BLaER1 (cell line): ENCODE measurements at regions not wholly inside any gene's neighbourhood (a gene's known extent, or its start where the extent isn't known, plus 50 kb on each side); places are given as distances from the start of the nearest gene placed in this dataset.
A peak's percentile ranks its signal among the peaks of the same experiment; 100 is the strongest.

Experiments used
- H3K27ac ChIP-seq: shearing (Covaris generic); formaldehyde crosslinking; 2 replicates; pipeline ENCODE4 v1.8.1; 2022
- H3K27me3 ChIP-seq: shearing (Covaris generic); formaldehyde crosslinking; 2 replicates; pipeline ENCODE4 v1.8.1; 2022
- H3K36me3 ChIP-seq: shearing (Covaris generic); formaldehyde crosslinking; 2 replicates; pipeline ENCODE4 v1.8.1; 2022
- H3K4me1 ChIP-seq: shearing (Covaris generic); formaldehyde crosslinking; 2 replicates; pipeline ENCODE4 v1.8.1; 2022
- H3K4me2 ChIP-seq: shearing (Covaris generic); formaldehyde crosslinking; 2 replicates; pipeline ENCODE4 v1.8.1; 2022
- H3K4me3 ChIP-seq: shearing (Covaris generic); formaldehyde crosslinking; 2 replicates; pipeline ENCODE4 v1.8.1; 2022
- H3K9ac ChIP-seq: shearing (Covaris generic); formaldehyde crosslinking; 2 replicates; pipeline ENCODE4 v1.8.1; 2022
- H3K9me3 ChIP-seq: shearing (Covaris generic); formaldehyde crosslinking; 2 replicates; pipeline ENCODE4 v1.8.1; 2022
- H4K20me1 ChIP-seq: shearing (Covaris generic); formaldehyde crosslinking; 2 replicates; pipeline ENCODE4 v1.8.1; 2022
- Cebpa-rat ChIP-seq: shearing (Covaris generic); IDR thresholded peaks from 2 replicates; pipeline ENCODE4 v1.8.1; 2022

- Histone ChIP-seq H4K20me1 (no peaks in the 10 kb centered on the region), H3K27me3 (no peaks in the 10 kb centered on the region), H3K9ac (no peak overlapping the region), H3K4me2 (no peak overlapping the region), H3K36me3 (no peaks in the 10 kb centered on the region), H3K4me3 (no peak overlapping the region), H3K27ac (no peak overlapping the region), H3K4me1 (0 out of 2 replicates have a peak, but pooled peaks cover 6% of the 10 kb centered on the region), H3K9me3 (no peaks in the 10 kb centered on the region)
- TF ChIP-seq Cebpa-rat, result no peak
Measured at GRCh38 chr12:118714051-118714460, 267.3 kb upstream of the SRRM4 start.

- Histone ChIP-seq H3K27me3 (no peaks in the 10 kb centered on the region), H3K27ac (no peak overlapping the region), H4K20me1 (no peaks in the 10 kb centered on the region), H3K9ac (no peak overlapping the region), H3K4me2 (no peak overlapping the region), H3K4me1 (0 out of 2 replicates have a peak, but pooled peaks cover 6% of the 10 kb centered on the region), H3K36me3 (no peaks in the 10 kb centered on the region), H3K4me3 (no peak overlapping the region), H3K9me3 (no peaks in the 10 kb centered on the region)
- no peak for TF ChIP-seq Cebpa-rat
Measured at GRCh38 chr12:118714500-118714899, 266.8 kb upstream of the SRRM4 start.

GRCh38 chr12:118715647-118716046 lies 265.7 kb upstream of the SRRM4 start:
- Histone ChIP-seq H3K36me3 (no peaks in the 10 kb centered on the region), H3K27ac (no peak overlapping the region), H3K9me3 (no peaks in the 10 kb centered on the region), H3K4me3 (no peak overlapping the region), H3K9ac (no peak overlapping the region), H4K20me1 (no peaks in the 10 kb centered on the region), H3K4me1 (0 out of 2 replicates have a peak, but pooled peaks cover 6% of the 10 kb centered on the region), H3K27me3 (no peaks in the 10 kb centered on the region), H3K4me2 (no peak overlapping the region)
- TF ChIP-seq Cebpa-rat, result no peak

- Histone ChIP-seq H3K27me3 (no peaks in the 10 kb centered on the region; the same call in 1 of the 2 replicates), H3K4me1 (peaks cover 29% of the 10 kb centered on the region), H3K9me3 (peaks cover 6% of the 10 kb centered on the region), H3K4me3 (peak overlapping the region; percentile 5; the same call in 1 of the 2 replicates), H3K27ac (no peak overlapping the region), H3K9ac (peak overlapping the region; percentile 15; the same call in 1 of the 2 replicates), H4K20me1 (no peaks in the 10 kb centered on the region), H3K36me3 (no peaks in the 10 kb centered on the region), H3K4me2 (peak overlapping the region; percentile 75)
- peak; percentile 45; the same call in 1 of the 2 replicates for TF ChIP-seq Cebpa-rat
Measured at GRCh38 chr12:118727196-118727978, 254.0 kb upstream of the SRRM4 start.

- peaks cover 34% of the 10 kb centered on the region for H3K4me1 ChIP-seq
- peak overlapping the region; percentile 15; the same call in 1 of the 2 replicates for H3K9ac ChIP-seq
- H3K36me3 ChIP-seq, result no peaks in the 10 kb centered on the region
- H3K27me3 ChIP-seq, result no peaks in the 10 kb centered on the region; the same call in 1 of the 2 replicates
- H3K4me3 ChIP-seq, result peak overlapping the region; percentile 5; the same call in 1 of the 2 replicates
- H3K4me2 ChIP-seq, result peak overlapping the region; percentile 75
- TF ChIP-seq Cebpa-rat, result no peak
- no peak overlapping the region for H3K27ac ChIP-seq
- peaks cover 6% of the 10 kb centered on the region for H3K9me3 ChIP-seq
- no peaks in the 10 kb centered on the region for H4K20me1 ChIP-seq
Measured at GRCh38 chr12:118727979-118728366, 253.4 kb upstream of the SRRM4 start.

- Histone ChIP-seq H3K4me1 (peaks cover 8% of the 10 kb centered on the region; the same call in 1 of the 2 replicates), H3K4me3 (no peak overlapping the region), H3K4me2 (no peak overlapping the region), H4K20me1 (no peaks in the 10 kb centered on the region), H3K27me3 (no peaks in the 10 kb centered on the region), H3K9me3 (peaks cover 6% of the 10 kb centered on the region), H3K9ac (no peak overlapping the region), H3K27ac (no peak overlapping the region), H3K36me3 (no peaks in the 10 kb centered on the region)
- TF ChIP-seq Cebpa-rat, result no peak
Measured at GRCh38 chr12:118734266-118734665, 247.1 kb upstream of the SRRM4 start.

- Histone ChIP-seq H4K20me1 (no peaks in the 10 kb centered on the region), H3K4me1 (peaks cover 3% of the 10 kb centered on the region; the same call in 1 of the 2 replicates), H3K9me3 (no peaks in the 10 kb centered on the region), H3K36me3 (no peaks in the 10 kb centered on the region), H3K4me2 (no peak overlapping the region), H3K27me3 (no peaks in the 10 kb centered on the region), H3K9ac (no peak overlapping the region), H3K4me3 (no peak overlapping the region), H3K27ac (no peak overlapping the region)
- TF ChIP-seq Cebpa-rat, result no peak
Measured at GRCh38 chr12:118737985-118738540, 243.3 kb upstream of the SRRM4 start.

- Histone ChIP-seq H4K20me1 (no peaks in the 10 kb centered on the region), H3K9ac (no peak overlapping the region), H3K4me3 (no peak overlapping the region), H3K27me3 (no peaks in the 10 kb centered on the region), H3K9me3 (no peaks in the 10 kb centered on the region), H3K27ac (no peak overlapping the region), H3K36me3 (no peaks in the 10 kb centered on the region), H3K4me1 (no peaks in the 10 kb centered on the region), H3K4me2 (no peak overlapping the region)
- TF ChIP-seq Cebpa-rat, result no peak
Measured at GRCh38 chr12:118741194-118741593, 240.1 kb upstream of the SRRM4 start.

- no peaks in the 10 kb centered on the region for H3K36me3 ChIP-seq
- no peak overlapping the region for H3K4me3 ChIP-seq
- no peaks in the 10 kb centered on the region for H3K27me3 ChIP-seq
- TF ChIP-seq Cebpa-rat, result no peak
- H3K4me1 ChIP-seq, result no peaks in the 10 kb centered on the region
- no peaks in the 10 kb centered on the region for H4K20me1 ChIP-seq
- no peak overlapping the region for H3K27ac ChIP-seq
- no peak overlapping the region for H3K4me2 ChIP-seq
- H3K9ac ChIP-seq, result no peak overlapping the region
- H3K9me3 ChIP-seq, result no peaks in the 10 kb centered on the region
Measured at GRCh38 chr12:118742431-118742830, 238.9 kb upstream of the SRRM4 start.
